B cell (primary cell): ENCODE measurements at regions not wholly inside any gene's neighbourhood (a gene's known extent, or its start where the extent isn't known, plus 50 kb on each side); places are given as distances from the start of the nearest gene placed in this dataset.

ENCODE experiments used
- EZH2 ChIP-seq: IDR thresholded peaks from 2 replicates; pipeline ENCODE4 v1.6.1; 2012; ENCODE audit warnings: borderline replicate concordance, low read depth, mild to moderate bottlenecking, moderate library complexity, low read length; ENCODE audit not compliant: insufficient read depth, poor library complexity, severe bottlenecking
- TF ChIP-seq, protein P1 (sequence below): fragments of 200-600 bp; IDR thresholded peaks from one replicate; pipeline ENCODE4 v1.8.0; 2022; ENCODE audit warnings: antibody characterized with exemption, mild to moderate bottlenecking

DNA sequence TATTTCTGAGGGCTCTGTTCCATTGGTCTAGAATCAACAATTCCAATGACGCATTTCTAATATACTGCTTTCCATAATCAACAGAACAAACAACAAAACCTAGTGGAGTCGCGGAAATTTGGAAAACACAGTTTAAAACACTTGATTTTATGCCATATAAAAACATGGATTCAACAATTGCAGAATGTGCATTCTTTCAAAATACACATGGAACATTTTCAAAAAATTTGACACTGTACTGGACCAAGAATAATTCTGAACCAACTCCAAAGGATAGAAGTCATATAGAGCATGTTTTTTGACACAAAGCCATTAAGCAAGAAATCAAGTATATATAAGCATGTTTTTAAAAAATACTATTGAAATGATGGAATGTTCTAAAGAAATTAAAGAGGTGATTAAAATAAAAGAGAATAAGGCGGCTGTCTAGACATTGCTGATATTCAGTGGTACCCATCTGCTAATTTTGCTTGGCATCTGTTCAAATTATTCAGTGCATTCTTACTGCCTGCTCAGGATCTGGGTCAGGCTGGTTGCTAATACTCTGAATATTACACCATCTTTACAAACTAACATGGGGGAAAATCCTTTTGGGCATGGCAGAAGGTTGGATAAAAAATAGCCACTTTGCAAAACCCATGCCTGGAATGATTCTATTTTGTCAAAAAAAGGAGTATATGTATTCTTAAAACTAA is 221.3 kb downstream of the NPR3 start:
- TF ChIP-seq, protein P1, sequence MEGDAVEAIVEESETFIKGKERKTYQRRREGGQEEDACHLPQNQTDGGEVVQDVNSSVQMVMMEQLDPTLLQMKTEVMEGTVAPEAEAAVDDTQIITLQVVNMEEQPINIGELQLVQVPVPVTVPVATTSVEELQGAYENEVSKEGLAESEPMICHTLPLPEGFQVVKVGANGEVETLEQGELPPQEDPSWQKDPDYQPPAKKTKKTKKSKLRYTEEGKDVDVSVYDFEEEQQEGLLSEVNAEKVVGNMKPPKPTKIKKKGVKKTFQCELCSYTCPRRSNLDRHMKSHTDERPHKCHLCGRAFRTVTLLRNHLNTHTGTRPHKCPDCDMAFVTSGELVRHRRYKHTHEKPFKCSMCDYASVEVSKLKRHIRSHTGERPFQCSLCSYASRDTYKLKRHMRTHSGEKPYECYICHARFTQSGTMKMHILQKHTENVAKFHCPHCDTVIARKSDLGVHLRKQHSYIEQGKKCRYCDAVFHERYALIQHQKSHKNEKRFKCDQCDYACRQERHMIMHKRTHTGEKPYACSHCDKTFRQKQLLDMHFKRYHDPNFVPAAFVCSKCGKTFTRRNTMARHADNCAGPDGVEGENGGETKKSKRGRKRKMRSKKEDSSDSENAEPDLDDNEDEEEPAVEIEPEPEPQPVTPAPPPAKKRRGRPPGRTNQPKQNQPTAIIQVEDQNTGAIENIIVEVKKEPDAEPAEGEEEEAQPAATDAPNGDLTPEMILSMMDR, result no peak
- no peak for TF ChIP-seq EZH2
